ENCODE measurements at regions not wholly inside any gene's neighbourhood (a gene's known extent, or its start where the extent isn't known, plus 50 kb on each side); places are given as distances from the start of the nearest gene placed in this dataset.
A peak's percentile ranks its signal among the peaks of the same experiment; 100 is the strongest.
"Not testable (repeated sequence)": the region's sequence is repeated elsewhere in the genome, so short reads cannot be mapped to it uniquely, and the experiment has no call there.

- H3K4me3 ChIP-seq (ENCODE audit: low read depth, low read length): no peak overlapping the region
- TF ChIP-seq CTCF (IDR thresholded peaks at IDR 0.05; ENCODE audit: low read depth, low read length, missing control alignments): no peak
- DNase-seq (ENCODE audit: low read depth): no peak
- in situ Hi-C loops (cut with HindIII; ENCODE audit: low sequenced_read_pairs): no loop called here
These were observed 59.7 kb downstream of the HMGB3 start for GRCh38 chrX:151042842-151043241.

DNA sequence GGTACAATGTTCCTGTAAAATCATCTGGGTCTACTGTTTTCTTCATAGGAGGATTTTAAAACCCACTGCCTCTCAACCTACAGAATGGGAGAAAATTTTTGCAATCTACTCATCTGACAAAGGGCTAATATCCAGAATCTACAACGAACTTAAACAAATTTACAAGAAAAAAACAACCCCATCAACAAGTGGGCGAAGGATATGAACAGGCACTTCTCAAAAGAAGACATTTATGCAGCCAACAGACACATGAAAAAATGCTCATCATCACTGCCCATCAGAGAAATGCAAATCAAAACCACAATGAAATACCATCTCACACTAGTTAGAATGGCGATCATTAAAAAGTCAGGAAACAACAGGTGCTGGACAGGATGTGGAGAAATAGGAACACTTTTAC, 83.2 kb downstream of the HMGB3 start:
- DNase-seq (ENCODE audit: low read depth); H3K4me3 ChIP-seq (ENCODE audit: low read depth, low read length); in situ Hi-C loops (cut with HindIII; ENCODE audit: low sequenced_read_pairs): not testable (repeated sequence)

GRCh38 chrX:151073767-151074166, 90.6 kb downstream of the HMGB3 start:
- no peak overlapping the region for H3K4me3 ChIP-seq (ENCODE audit: low read depth, low read length)
- no peak for DNase-seq (ENCODE audit: low read depth)
- in situ Hi-C loops (cut with HindIII; ENCODE audit: low sequenced_read_pairs): no loop called here
- no peak for TF ChIP-seq CTCF (IDR thresholded peaks at IDR 0.05; ENCODE audit: low read depth, low read length, missing control alignments)

GRCh38 chrX:151081016-151081415, 95.4 kb upstream of the GPR50 start:
- in situ Hi-C loops (cut with HindIII; ENCODE audit: low sequenced_read_pairs): loop anchor here (10.0 kb wide), 1 partner anchor 306 kb away; no protein-coding TSS in a partner anchor
- H3K4me3 ChIP-seq (ENCODE audit: low read depth, low read length): no peak overlapping the region
- TF ChIP-seq CTCF (IDR thresholded peaks at IDR 0.05; ENCODE audit: low read depth, low read length, missing control alignments): no peak
- no peak for DNase-seq (ENCODE audit: low read depth)

DNA sequence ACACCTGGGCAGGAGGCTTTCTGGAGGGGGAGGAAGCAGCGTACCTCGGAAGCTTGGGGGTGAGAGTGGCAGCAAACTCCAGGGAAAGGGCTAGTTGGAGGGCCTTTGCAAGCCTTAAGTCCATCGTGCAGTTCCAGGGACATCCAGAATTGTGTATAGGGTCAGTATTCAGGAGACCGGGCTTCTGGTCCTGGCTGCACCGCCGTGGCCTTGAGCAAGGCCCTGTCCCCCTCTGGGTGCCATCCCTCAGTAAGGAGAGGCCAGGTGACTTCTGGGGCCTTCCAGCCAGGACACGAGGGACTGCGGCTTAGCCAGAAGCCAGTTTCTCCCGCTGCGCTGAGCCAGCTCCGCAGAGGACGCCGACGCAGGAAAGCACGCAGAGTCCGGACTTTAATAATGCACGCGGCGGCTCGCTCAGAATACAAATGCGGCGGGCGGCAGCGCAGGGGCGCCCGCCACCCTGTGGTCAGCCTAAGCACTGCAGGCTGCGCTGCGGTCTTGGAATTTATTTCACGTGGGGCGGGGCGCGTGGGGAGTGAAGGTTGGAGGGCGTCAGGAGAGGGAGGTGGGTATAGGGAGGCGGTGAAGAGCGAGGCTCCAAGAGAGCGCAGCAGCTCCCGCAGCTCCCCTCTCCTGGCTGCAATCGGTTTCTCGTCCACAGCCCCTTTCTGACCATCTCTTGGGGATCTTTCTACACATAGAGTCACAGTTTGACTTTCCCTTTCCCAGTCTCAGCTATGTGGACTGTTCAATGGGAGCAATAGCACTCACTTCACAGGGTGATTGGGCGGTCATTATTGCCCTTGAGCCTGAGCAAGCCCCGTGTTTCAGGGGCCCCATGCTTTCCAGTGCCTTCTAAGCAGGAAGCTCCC, 94.1 kb upstream of the GPR50 start:
- TF ChIP-seq CTCF (IDR thresholded peaks at IDR 0.05; ENCODE audit: low read depth, low read length, missing control alignments): peak; percentile 77
- no peak overlapping the region for H3K4me3 ChIP-seq (ENCODE audit: low read depth, low read length)
- no peak for DNase-seq (ENCODE audit: low read depth)
- in situ Hi-C loops (cut with HindIII; ENCODE audit: low sequenced_read_pairs): loop anchor here (10.0 kb wide), 1 partner anchor 308 kb away; no protein-coding TSS in a partner anchor

GRCh38 chrX:151084454-151084853, 91.9 kb upstream of the GPR50 start:
- no peak for DNase-seq (ENCODE audit: low read depth)
- no peak overlapping the region for H3K4me3 ChIP-seq (ENCODE audit: low read depth, low read length)
- TF ChIP-seq CTCF (IDR thresholded peaks at IDR 0.05; ENCODE audit: low read depth, low read length, missing control alignments): no peak
- in situ Hi-C loops (cut with HindIII; ENCODE audit: low sequenced_read_pairs): loop anchor here (10.0 kb wide), 1 partner anchor 310 kb away; no protein-coding TSS in a partner anchor

DNA sequence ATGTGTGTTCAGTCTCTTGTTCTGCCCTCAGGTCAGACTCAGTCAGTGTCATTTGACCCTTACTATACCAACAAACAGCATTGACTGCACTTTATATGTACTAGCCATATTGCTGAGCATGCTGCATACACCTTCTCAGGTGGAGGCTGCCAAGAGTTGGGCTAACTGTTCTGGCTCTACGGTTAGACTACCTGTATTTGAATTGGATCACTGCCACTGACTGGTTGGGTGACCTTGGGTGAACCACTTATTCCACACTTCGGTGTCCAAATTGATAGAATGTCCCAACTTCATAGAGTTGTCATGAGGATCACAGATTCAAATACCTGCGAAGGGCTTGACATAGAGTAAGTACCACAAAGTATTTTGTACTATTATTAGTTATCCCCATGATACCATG, 91.2 kb upstream of the GPR50 start:
- no peak for DNase-seq (ENCODE audit: low read depth)
- in situ Hi-C loops (cut with HindIII; ENCODE audit: low sequenced_read_pairs): loop anchor here (10.0 kb wide), 1 partner anchor 310 kb away; no protein-coding TSS in a partner anchor
- H3K4me3 ChIP-seq (ENCODE audit: low read depth, low read length): no peak overlapping the region
- TF ChIP-seq CTCF (IDR thresholded peaks at IDR 0.05; ENCODE audit: low read depth, low read length, missing control alignments): no peak
